ENCODE measurements at regions not wholly inside any gene's neighbourhood (a gene's known extent, or its start where the extent isn't known, plus 50 kb on each side); places are given as distances from the start of the nearest gene placed in this dataset.

DNA sequence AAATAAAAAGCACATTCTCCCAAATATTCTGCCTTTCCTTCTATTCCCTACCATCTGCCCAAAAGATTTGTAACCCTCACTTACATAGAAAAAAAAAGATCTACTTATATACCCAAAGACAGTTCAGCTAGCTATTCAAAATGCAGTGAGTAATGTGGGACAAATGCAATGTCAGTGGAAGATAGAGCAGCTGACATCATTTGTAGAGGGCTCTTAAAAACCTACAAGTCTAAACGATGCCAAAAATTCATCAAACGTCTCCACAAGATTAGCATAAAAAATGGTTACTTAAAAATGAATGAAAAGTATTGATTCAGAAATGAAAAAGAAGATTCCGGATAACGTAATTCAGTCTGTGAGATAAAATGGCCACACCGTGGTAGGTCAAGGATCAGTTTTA, 96.5 kb downstream of the ASB9 start:
- TF ChIP-seq SRF (IDR thresholded peaks at IDR 0.05; ENCODE audit: low read depth, low read length): no peak
- TF ChIP-seq MXI1 (IDR thresholded peaks at IDR 0.05; ENCODE audit: borderline replicate concordance, low read depth, low read length): no peak
- TF ChIP-seq, protein P1, sequence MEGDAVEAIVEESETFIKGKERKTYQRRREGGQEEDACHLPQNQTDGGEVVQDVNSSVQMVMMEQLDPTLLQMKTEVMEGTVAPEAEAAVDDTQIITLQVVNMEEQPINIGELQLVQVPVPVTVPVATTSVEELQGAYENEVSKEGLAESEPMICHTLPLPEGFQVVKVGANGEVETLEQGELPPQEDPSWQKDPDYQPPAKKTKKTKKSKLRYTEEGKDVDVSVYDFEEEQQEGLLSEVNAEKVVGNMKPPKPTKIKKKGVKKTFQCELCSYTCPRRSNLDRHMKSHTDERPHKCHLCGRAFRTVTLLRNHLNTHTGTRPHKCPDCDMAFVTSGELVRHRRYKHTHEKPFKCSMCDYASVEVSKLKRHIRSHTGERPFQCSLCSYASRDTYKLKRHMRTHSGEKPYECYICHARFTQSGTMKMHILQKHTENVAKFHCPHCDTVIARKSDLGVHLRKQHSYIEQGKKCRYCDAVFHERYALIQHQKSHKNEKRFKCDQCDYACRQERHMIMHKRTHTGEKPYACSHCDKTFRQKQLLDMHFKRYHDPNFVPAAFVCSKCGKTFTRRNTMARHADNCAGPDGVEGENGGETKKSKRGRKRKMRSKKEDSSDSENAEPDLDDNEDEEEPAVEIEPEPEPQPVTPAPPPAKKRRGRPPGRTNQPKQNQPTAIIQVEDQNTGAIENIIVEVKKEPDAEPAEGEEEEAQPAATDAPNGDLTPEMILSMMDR (CRISPR knock-in tag; IDR thresholded peaks at IDR 0.05): no peak
- TF ChIP-seq CHD4 (IDR thresholded peaks at IDR 0.05; ENCODE audit: borderline replicate concordance, low read length): no peak
- no peak for TF ChIP-seq ZBTB3 (CRISPR knock-in tag; IDR thresholded peaks at IDR 0.05; ENCODE audit: borderline replicate concordance, low read depth)
- no peak for TF ChIP-seq POLR2A (IDR thresholded peaks at IDR 0.05; ENCODE audit: insufficient read depth in 1 of 2, low read depth in 2 of 2, low read length in 2 of 2)

Data from HepG2 (cell line).